ENCODE measurements at regions not wholly inside any gene's neighbourhood (a gene's known extent, or its start where the extent isn't known, plus 50 kb on each side); places are given as distances from the start of the nearest gene placed in this dataset.

GRCh38 chr13:53499576-53500133 lies 471.0 kb downstream of the OLFM4 start:
- DNase-seq (ENCODE audit: low read depth in 2 of 2) = no peak

GRCh38 chr13:53501387-53501786 lies 472.8 kb downstream of the OLFM4 start:
- DNase-seq (ENCODE audit: low read depth in 2 of 2) = no peak

GRCh38 chr13:53507741-53508140 lies 479.1 kb downstream of the OLFM4 start:
- DNase-seq (ENCODE audit: low read depth in 2 of 2) = no peak

- no peak for DNase-seq (ENCODE audit: low read depth in 2 of 2)
These were observed 484.0 kb downstream of the OLFM4 start for GRCh38 chr13:53512635-53513034.

- no peak for DNase-seq (ENCODE audit: low read depth in 2 of 2)
These were observed 484.6 kb downstream of the OLFM4 start for GRCh38 chr13:53513226-53513625.

GRCh38 chr13:53520132-53520531 lies 491.5 kb downstream of the OLFM4 start:
- DNase-seq (ENCODE audit: low read depth in 2 of 2) = no peak

GRCh38 chr13:53522034-53522433 lies 493.4 kb downstream of the OLFM4 start:
- no peak for DNase-seq (ENCODE audit: low read depth in 2 of 2)

GRCh38 chr13:53537586-53537985 lies 509.0 kb downstream of the OLFM4 start:
- DNase-seq (ENCODE audit: low read depth in 2 of 2) = no peak

- DNase-seq (ENCODE audit: low read depth in 2 of 2) = no peak
These were observed 516.8 kb downstream of the OLFM4 start for GRCh38 chr13:53545340-53545941.

GRCh38 chr13:53560556-53560955 lies 531.9 kb downstream of the OLFM4 start:
- DNase-seq (ENCODE audit: low read depth in 2 of 2) = no peak

- DNase-seq (ENCODE audit: low read depth in 2 of 2) = no peak
These were observed 533.8 kb downstream of the OLFM4 start for GRCh38 chr13:53562419-53562818.

GRCh38 chr13:53568491-53568890 lies 539.9 kb downstream of the OLFM4 start:
- DNase-seq (ENCODE audit: low read depth in 2 of 2) = no peak

GRCh38 chr13:53569453-53569852 lies 540.8 kb downstream of the OLFM4 start:
- no peak for DNase-seq (ENCODE audit: low read depth in 2 of 2)

GRCh38 chr13:53601113-53601512 lies 572.5 kb downstream of the OLFM4 start:
- DNase-seq (ENCODE audit: low read depth in 2 of 2) = no peak

GRCh38 chr13:53605326-53605725 lies 576.7 kb downstream of the OLFM4 start:
- no peak for DNase-seq (ENCODE audit: low read depth in 2 of 2)

- no peak for DNase-seq (ENCODE audit: low read depth in 2 of 2)
These were observed 583.6 kb downstream of the OLFM4 start for GRCh38 chr13:53612200-53612599.

- DNase-seq (ENCODE audit: low read depth in 2 of 2) = no peak
These were observed 593.8 kb downstream of the OLFM4 start for GRCh38 chr13:53622456-53622855.

GRCh38 chr13:53623146-53623545 lies 594.5 kb downstream of the OLFM4 start:
- no peak for DNase-seq (ENCODE audit: low read depth in 2 of 2)

GRCh38 chr13:53631511-53631910 lies 602.9 kb downstream of the OLFM4 start:
- no peak for DNase-seq (ENCODE audit: low read depth in 2 of 2)

GRCh38 chr13:53638040-53638439 lies 609.4 kb downstream of the OLFM4 start:
- no peak for DNase-seq (ENCODE audit: low read depth in 2 of 2)

- DNase-seq (ENCODE audit: low read depth in 2 of 2) = no peak
These were observed 613.7 kb downstream of the OLFM4 start for GRCh38 chr13:53642306-53642705.

GRCh38 chr13:53648673-53649072 lies 620.1 kb downstream of the OLFM4 start:
- no peak for DNase-seq (ENCODE audit: low read depth in 2 of 2)

- no peak for DNase-seq (ENCODE audit: low read depth in 2 of 2)
These were observed 643.4 kb downstream of the OLFM4 start for GRCh38 chr13:53672005-53672404.

GRCh38 chr13:53683146-53683545 lies 654.5 kb downstream of the OLFM4 start:
- no peak for DNase-seq (ENCODE audit: low read depth in 2 of 2)
